ENCODE measurements at regions not wholly inside any gene's neighbourhood (a gene's known extent, or its start where the extent isn't known, plus 50 kb on each side); places are given as distances from the start of the nearest gene placed in this dataset.

DNA sequence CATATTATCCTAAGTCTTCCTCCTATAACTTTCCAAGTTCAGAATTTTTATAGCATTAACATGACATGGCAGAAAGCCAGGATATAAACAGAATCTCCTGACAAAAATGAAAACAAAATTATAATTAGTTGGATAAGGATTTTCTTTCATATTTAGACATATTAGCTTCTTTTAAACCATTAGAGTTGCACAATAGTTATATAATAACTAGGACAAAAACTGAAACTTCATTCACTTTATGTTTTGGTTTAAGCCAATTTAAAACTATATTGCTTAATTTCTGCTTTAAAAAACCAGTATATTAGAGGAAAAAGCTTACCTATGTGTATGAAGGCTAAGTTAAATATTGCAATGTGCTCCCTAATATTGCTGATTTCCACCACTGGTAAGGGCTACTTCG is 254.8 kb downstream of the GPD2 start:
- DNase-seq (no peak), ATAC-seq (no peak)
- intact Hi-C loops (cut with micrococcal nuclease): no loop called here

DNA sequence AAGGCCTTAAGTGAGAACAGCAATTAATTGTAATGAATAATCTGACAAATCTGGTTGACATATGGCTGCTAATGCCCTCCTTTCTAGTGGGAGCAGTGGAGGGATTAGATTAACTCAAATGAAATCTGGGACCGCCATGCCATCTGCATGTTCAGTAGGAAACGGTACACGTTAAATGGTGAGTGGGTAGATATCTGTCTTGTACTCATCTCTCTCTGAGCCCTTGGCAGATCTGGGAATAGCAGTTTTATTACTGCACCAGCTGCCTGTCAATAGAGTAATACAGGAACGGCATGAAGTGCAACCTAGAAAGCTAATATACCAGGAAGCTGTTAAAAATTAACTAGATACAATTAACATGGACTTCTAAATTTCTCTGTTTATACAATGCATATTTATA is 258.8 kb downstream of the GPD2 start:
- DNase-seq (no peak), ATAC-seq (no peak)
- intact Hi-C loops (cut with micrococcal nuclease): no loop called here

DNA sequence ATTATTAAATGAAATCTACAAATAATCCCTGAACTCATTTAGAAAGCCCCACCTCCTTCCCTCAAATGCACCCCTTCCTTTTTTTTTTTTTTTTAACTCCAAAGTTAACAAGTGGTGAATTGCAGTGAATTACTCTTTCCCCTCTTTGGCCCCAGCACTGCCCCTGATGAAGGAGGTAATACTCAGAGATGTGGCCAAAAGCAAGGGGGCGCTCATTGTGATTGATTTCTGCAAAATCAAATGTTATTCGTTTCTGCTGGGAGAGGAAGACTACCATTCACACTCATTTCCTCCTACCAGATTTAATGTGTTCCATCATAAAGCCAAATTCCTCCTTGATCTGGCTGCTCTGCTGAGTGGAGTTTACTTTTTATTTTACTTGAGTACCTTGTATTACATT is 259.4 kb downstream of the GPD2 start:
- DNase-seq: no peak
- ATAC-seq: no peak
- intact Hi-C loops (cut with micrococcal nuclease): no loop called here

DNA sequence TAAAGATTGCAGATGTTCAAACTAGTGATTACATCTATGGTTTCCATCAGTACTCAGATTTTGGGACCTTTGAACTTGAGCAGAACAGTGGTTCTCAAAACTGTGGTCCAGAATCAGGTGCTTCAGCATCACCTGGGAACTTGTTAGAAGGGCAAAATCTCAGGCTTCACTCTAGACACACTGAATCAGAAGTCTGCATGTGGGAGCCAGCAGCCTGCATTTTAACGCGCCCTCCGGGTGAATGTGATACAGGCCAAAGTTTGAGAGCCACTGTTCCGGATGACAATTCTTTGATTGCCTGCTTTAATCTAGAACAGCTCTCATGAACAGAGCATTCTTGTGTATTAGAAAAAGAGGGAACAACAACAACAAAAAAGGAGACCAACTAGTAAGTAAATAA is 261.7 kb downstream of the GPD2 start:
- DNase-seq (no peak), ATAC-seq (no peak)
- intact Hi-C loops (cut with micrococcal nuclease): no loop called here

DNA sequence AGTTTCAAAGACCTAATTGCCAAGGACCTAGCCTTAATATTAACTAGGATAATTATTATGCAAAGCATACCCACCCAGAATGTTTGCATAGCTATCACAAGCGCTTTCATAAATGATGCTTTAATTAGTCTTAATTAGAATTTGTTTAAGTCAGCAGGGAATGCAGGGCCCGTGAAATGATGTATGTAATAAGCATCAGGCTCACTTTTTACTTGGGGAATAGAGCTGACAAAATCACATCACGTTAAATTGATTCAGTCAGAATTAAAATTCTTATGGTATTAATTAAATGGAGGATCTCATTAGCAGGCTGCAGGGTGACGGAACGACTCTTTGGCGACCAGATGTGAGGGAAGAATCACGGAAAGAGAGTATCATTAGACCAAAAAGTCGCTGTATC is 264.5 kb downstream of the GPD2 start:
- intact Hi-C loops (cut with micrococcal nuclease): no loop called here
- DNase-seq (no peak), ATAC-seq (no peak)

DNA sequence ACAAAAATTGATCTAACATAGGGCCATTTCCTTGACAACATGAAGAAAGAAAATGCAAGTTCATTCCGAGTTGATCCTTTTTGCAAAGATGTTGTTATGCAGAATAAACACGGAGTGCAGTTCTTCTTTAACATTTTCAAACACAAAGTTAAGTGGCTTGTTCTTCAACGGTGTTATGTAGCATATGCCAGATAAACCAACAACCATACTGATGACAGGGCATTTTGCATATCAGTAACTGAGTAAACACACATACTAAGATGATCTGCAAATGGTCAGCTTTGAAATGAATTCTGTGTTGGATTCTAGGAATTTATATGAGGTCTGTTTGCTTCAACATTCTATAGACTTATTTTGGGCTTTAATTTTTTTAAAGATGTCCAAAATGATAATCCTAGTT is 266.4 kb downstream of the GPD2 start:
- intact Hi-C loops (cut with micrococcal nuclease): no loop called here
- no peak for ATAC-seq
- no peak for DNase-seq

DNA sequence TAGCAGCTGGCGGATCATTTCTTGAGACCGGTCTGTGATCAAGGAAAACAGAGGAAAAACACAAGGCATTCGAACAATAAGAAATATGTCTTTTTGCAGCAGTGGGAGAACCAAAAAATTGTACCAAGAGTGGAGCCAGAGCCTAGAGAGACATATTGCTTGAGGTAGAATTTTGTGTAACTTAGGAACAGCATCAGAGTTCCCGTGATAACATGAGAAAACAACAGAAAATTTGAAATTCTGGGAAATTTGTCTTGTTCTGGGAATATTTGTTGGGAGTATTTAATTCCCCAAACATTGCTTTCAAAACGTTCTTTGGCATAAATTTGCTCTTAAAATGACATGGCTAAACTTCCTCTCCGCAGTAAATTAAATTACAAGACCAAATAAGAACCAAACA is 267.5 kb downstream of the GPD2 start:
- DNase-seq (no peak), ATAC-seq (peak; percentile 72)
- intact Hi-C loops (cut with micrococcal nuclease): no loop called here

DNA sequence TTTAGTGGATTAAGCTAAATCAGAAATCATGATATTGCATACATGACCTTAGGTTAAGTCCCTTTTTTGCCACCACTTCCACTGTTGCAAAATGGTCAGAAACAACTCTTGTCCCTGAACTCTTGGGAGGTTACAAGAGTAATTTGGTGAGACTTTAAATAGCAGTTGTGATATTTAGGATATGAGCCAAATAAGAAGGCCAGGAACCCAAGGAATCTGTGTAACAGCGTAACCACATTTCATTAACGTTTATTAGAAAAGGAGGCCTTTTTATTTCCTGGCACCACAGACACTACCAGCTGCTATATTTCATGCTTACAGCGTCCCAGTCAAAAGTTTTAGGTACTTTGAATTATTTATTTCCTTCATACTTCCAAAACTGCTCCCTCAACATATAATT is 268.0 kb downstream of the GPD2 start:
- intact Hi-C loops (cut with micrococcal nuclease): no loop called here
- DNase-seq: no peak
- ATAC-seq: peak; percentile 81

DNA sequence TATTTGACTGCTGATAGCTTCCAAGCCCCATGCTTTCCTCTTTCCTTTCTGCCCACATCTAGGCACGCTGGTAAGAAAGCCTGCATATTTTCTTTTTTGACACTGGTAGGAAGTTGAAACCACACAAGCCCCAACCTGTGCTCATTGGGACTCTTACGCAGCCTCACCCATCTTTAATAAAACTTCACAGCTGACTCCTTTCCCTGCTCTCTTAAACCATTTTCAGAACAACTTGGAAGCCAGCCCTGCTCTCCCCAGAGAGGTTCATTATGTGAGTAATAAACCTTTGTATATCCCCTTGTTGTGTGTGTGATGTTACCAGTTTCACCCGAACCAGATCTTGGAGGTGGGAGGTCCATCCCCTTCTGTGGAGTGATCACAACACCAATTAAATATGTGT is 268.4 kb downstream of the GPD2 start:
- peak; percentile 82 for ATAC-seq

DNA sequence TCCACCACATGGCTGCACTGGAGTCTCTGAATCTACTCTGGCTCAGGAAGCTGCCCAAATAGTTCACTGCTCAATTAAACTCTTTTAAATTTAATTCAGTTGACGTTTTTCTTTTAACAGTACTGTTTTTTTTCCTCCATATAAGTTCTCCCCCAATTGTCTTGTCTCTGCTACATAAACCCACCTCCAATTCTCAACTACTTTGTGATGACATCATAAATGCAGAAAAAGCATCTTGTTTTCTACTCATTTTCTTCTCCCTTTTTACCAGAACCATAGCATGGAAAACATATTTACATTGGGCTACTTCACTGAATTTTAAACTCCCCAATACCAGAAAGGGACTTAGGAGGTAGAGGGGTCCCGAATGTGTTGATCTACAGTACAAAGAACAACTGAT is 270.4 kb downstream of the GPD2 start:
- DNase-seq: no peak
- intact Hi-C loops (cut with micrococcal nuclease): no loop called here
- no peak for ATAC-seq

More for the DNA sequence above, 268.4 kb downstream of the GPD2 start:
- DNase-seq: peak; percentile 33
- intact Hi-C loops (cut with micrococcal nuclease): no loop called here

DNA sequence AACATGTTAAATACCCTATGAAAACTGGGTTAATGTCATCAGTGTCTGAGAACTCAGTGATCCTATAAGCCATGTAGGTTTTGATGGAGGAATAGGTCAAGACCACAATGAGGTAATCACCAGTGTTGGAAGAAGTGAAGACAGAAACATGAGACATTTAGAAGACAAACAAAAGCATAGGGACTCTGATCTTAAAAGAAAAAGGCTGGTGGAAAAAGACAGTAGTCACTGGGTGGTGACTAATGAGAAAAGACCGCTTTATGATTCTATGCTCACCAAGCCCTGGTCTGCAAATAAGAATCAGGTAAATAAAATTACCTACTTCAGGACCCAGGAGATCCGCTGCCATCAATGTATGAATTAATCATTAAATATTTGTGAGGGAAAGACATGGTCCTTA is 271.9 kb downstream of the GPD2 start:
- DNase-seq: no peak
- no peak for ATAC-seq
- intact Hi-C loops (cut with micrococcal nuclease): no loop called here

DNA sequence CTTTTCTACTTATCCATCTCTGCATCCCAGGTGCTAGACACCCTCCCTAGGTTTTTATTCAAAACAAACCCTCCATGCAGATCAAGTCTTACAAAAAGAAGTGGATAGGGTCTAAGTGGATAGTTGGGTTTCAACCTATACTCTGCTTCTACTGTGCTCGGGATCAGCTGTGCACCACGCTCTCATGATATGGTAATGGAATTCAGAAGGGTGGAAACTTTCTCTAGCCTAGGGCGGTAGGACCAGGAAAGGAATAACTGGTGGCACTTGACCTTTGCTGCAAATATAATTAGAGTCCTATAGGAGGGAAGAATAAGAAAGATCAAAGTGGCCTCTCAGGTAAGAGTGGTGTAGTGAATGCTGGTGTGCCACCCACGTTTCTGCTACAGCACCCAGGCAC is 272.9 kb downstream of the GPD2 start:
- no peak for ATAC-seq
- no peak for DNase-seq
- intact Hi-C loops (cut with micrococcal nuclease): no loop called here

DNA sequence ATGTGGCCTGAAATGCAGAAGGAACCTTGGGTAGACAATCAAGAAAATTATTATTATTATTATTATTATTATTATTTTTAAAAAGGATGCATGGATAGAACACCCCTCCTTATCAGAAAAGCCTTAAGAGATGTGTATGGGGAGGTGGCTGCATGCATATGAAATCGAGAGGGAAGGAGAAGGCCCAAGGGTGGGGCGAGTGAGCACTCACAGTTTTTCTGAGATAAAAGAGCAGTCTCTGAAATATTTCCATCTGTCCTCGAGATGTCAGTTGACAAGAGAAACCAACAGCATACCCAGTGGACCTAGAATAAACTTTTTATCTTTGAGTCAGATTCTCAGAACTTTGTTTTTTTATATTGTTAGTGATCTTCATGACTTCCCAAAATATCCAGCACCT is 282.9 kb downstream of the GPD2 start:
- ATAC-seq (no peak), DNase-seq (no peak)
- intact Hi-C loops (cut with micrococcal nuclease): no loop called here

DNA sequence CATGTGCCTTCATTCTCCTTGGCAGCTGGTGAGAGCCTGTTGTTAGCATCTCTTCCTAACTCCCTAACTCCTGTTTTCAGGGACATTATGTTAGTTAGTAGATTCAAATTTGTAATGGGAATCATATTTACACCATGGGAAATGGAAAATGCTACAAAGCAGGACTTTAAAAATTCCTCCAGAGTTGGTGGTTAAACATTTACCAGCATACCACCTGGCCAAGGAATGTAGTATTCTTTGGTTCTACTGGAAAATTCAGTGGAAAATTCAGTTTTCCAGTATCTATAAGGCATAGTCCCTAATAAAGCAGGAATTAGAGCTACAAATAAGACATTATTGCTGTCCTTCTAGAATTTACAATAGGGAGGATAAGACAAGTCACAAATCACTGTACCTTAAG is 291.7 kb downstream of the GPD2 start:
- no peak for ATAC-seq
- intact Hi-C loops (cut with micrococcal nuclease): no loop called here
- no peak for DNase-seq

DNA sequence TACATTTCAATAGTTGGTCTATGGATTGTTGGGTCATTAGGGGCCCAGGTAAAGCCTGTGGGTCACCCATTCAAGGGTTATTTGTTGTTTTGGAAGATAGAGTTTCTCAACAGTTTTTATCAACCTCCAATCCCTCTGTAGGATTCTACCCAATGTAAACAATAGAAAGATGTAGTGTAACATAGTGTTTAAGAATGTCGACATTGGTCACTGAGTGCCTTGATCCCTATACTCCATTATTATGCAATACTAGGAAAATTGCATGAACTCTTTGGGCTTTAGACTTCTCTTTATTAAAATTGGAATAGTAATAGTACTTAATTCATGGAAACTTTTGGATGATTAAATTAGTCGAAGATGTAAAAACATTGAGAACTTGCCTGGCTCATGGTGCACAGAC is 292.1 kb downstream of the GPD2 start:
- intact Hi-C loops (cut with micrococcal nuclease): no loop called here
- DNase-seq: no peak
- no peak for ATAC-seq

DNA sequence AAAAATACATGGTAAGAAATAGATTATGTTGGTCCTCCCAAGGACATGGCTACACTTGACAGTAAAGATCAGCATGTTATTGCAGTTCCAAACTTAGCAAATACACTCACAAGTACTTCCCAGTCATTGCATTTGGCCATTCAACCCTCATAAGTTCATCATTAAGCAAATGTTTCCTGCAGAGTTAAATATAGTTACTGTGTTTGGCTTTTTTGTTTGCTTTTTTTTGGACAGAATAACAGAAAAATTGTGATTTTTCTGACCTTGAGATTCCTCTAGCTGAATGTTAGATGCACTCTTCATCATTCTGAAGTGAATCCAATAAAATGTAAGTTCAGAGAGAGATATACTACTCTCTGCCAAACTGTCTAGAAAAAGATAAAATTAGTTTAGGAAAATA is 295.3 kb downstream of the GPD2 start:
- intact Hi-C loops (cut with micrococcal nuclease): no loop called here
- ATAC-seq (no peak), DNase-seq (no peak)

DNA sequence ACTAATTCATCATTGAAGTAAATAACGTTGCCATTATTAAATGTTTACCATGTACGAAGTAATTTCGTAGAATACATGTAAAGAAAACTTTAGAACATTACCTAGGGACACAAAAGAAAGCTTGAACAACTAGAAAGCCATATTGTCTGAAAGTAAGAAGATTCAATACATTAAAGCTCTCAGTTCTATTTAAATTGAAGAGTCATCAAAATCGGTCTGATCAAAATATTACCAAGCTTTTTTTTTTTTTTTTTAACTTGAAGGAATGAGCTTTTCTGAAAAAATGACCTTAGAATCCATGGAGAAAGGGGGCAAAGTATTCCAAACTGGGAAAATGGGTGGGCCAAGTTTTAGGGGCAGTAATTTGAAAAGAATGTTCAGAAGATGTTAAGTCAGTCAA is 300.8 kb downstream of the GPD2 start:
- ATAC-seq: no peak
- no peak for DNase-seq
- intact Hi-C loops (cut with micrococcal nuclease): no loop called here

DNA sequence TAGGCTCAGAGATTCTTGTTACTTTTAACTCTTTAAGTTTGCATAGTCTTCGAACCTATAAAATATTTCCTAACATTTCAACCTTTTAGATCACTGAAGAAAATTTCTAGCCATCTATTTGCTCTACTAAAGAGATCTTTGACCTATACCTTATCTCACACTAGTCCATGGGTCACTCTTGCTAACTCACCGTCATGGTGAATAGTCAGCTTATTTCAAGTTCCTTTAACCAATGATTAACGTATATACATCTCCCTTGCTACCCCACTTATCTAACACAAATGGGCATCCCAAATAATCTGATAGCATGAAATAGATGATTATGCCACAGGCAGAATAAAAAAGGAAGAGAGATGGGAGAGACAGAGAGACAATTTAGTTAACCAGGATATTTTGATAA is 303.1 kb downstream of the GPD2 start:
- intact Hi-C loops (cut with micrococcal nuclease): no loop called here
- DNase-seq (no peak), ATAC-seq (no peak)

DNA sequence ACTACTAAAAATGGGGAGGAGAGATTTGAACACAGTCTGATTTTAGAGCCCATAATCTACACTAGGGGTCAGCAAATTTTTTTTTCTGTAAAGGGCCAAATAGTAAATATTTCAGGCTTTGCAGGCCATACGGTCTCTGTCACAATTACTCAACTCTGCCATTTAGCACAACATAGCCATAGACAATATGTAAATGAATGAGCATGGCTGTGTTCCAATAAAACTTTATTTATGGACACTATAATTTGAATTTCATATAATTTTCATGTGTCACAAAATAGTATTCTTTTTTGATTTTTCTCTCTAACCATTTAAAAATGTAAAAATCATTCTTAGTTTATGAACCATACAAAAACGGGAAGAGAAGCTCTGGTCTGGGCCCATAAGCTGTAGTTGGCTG is 309.4 kb downstream of the GPD2 start:
- intact Hi-C loops (cut with micrococcal nuclease): no loop called here
- no peak for DNase-seq

DNA sequence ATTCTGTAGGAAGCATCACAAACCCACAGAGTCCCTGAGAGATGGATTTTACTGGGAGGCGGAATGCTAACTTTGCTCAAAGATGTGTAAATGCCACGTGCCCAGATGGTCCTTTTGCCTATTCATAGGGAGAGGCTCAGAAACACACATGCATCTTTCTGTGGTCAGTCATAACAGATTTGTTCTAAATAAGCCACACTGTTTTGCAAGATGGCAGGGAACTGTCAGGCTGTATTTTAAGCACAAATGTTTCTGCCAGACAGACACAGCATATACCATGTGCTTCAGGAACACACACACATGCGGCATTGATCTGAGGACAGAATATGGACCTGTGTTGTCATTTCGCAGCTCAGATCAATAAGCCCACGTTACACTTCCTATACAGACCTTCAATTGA is 312.0 kb downstream of the GPD2 start:
- DNase-seq (no peak), ATAC-seq (no peak)
- intact Hi-C loops (cut with micrococcal nuclease): no loop called here

More for the DNA sequence above, 309.4 kb downstream of the GPD2 start:
- no peak for ATAC-seq

DNA sequence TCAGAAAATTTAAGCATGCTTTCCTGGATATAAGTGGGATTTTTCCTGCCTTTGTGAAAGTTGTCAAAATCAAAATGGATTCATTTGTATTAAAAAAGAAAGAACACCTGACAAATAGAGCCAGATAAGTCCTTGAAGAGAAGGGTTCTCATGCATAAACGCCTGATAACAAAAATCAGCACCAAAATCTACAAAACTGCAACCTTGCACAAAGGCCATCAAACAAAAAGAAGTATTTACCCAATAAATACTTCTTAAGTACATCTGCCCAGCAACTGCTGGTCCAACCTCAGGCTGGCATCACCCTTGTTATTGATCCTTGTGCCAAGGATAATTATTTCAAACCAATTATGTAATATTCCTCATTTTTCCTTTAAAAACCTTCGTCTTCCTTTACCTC is 315.9 kb downstream of the GPD2 start:
- intact Hi-C loops (cut with micrococcal nuclease): no loop called here
- ATAC-seq (no peak), DNase-seq (no peak)

DNA sequence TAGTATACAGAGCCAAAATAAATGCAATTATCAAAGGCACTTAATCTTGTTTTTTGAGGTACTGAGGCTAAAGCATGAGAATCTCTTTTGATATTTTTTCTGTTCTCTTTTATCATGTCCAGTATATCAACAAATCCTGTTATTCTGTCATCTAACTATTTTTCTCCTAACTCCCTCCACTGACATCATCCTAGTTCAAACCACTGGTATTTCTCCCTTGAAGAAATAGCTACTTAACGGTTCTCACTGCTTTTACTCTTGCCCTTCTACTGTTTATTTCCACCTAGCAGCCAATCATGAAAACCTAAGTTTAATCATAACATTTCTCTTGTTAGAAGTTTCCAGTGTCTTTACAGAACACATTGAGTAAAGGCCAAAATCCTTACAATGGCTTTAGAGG is 317.6 kb downstream of the GPD2 start:
- ATAC-seq (no peak), DNase-seq (no peak)
- intact Hi-C loops (cut with micrococcal nuclease): no loop called here

DNA sequence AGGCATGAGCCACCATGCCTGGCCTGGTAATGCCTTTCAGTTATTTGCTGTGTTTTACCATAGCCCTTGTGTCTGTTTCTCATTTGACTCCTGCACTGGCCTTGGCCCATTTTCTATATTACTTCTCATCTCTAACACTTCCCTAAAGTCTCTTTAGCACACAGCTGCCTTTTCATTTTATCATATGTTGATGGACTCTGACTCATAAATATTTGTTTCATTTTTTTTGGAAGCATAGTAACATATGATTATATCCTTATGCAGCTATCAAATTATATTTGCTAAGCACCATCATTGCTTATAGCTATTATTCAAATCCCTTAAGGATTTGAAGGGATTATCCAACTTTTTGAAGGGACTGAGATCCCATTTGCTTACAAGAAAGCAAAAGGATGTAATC is 320.3 kb downstream of the GPD2 start:
- ATAC-seq: no peak
- intact Hi-C loops (cut with micrococcal nuclease): no loop called here

More for the DNA sequence above, 320.3 kb downstream of the GPD2 start:
- DNase-seq: no peak
